HuH-7.5 (cell line): ENCODE measurements at regions not wholly inside any gene's neighbourhood (a gene's known extent, or its start where the extent isn't known, plus 50 kb on each side); places are given as distances from the start of the nearest gene placed in this dataset.
A peak's percentile ranks its signal among the peaks of the same experiment; 100 is the strongest.
"Not testable (repeated sequence)": the region's sequence is repeated elsewhere in the genome, so short reads cannot be mapped to it uniquely, and the experiment has no call there.

Experiments
- DNase-seq: peaks from one replicate; pipeline ENCODE4 v3.0.0; 2011; ENCODE audit warnings: low spot score

- DNase-seq, result no peak
Observed at GRCh38 chr12:102728506-102729242, 188.4 kb downstream of the PAH start.

DNA sequence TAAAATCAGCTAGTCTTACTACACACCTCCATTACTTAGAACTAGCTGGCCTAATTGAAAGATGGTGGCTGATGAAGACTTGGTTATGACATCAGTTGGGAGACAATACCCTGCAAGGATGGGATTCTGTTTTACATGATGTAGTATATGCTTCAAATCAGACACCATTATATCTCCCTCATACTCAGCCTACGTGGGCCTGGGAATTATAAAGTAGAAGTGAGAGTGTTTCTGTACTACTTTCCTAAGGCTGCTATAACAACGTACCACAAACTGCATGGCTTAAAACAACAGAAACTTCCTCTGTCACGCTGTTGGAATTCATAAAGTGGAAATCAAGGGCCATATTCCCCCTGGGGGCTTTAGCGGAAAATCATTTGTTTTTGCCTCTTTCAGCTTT, 190.4 kb downstream of the PAH start:
- no peak for DNase-seq

GRCh38 chr12:102722147-102722546, 194.9 kb downstream of the PAH start:
- no peak for DNase-seq

DNA sequence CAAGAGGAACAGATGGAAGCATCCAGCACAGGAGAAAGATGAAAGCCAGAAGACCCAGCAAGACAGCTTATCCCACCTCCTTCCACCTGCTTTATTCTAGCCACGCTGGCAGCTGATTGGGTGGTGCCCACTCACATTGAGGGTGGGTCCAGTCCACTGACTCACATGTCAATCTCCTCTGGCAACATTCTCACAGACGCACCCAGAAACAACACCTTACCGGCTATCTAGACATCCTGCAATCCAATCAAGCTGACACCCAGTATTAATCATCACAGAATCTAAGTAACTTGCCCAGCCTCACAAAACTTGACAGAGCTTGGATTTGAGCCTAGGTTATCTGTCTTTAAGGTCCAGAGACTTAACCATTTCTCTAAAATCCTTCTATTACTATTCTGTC, 208.9 kb downstream of the PAH start:
- DNase-seq, result no peak

DNA sequence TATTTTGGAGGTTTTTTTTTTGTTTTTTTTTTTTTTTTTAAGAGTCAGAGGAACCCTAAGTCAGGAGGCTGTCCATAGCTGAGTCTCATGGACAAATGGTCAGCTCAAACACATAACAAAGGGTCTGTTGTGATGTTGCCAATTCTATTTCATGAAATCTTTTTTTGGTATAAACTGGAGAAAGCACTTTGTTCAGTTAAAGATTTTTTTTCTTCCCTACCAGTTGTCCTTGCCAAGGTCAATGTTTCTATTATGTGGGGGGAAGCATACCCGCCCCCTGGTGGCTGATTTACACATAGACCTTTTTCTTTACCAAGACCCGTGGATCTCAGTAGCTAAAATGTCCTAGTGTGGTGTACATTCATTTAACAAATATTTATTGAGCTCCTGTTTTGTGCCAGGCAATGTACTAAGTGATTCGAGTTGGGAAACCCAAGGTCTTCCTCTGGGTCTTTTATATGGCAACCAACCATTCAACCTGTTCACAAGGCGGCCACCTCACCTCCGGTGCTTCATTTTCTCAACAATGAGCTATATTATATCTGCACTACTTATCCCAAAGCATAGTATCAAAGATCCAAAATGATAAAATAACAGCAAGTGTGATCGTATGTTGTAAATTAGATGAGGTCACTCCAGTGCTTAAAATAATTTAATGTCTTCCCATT, 214.5 kb downstream of the PAH start:
- DNase-seq, result peak; percentile 70

- no peak for DNase-seq
Observed at GRCh38 chr12:102696045-102696444, 215.7 kb upstream of the IGF1 start.

GRCh38 chr12:102694903-102695302, 214.5 kb upstream of the IGF1 start:
- DNase-seq, result no peak

DNA sequence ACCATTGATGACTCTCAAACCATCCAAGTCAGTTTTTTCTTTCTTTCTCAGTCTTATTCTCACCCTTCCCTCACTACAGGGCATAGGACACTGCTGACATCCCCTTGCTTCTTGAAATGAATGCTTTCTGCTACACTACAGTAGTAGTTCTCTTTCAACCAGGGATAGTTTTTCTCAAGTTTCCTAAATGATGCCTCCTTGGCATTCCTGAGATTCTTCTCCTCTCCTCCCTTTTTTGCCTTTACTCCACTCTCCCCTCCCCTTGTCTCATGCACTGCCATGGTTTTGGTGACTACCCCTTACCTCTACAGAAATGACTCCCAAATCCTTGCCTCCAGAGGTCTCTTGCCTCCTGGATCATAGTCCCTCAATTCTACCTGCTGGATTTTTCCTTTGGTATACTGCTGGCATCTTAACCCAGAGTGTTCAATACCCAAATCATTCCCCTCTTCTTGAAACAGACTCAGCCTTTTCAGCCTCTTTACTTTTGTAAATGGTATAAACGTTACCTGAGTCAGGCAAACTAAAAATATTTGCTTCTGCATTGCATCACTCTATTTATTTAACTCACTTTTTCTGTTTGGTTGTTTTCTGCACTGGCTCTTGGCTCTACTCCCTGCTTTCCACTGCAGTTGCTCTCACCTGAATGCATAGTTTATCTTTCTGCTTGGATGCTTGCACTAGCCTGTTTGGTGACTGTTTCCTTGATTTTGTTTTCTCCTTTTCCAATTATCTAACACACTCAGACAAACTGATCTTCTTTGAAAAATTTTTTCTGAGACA, 211.6 kb upstream of the IGF1 start:
- DNase-seq, result no peak

DNA sequence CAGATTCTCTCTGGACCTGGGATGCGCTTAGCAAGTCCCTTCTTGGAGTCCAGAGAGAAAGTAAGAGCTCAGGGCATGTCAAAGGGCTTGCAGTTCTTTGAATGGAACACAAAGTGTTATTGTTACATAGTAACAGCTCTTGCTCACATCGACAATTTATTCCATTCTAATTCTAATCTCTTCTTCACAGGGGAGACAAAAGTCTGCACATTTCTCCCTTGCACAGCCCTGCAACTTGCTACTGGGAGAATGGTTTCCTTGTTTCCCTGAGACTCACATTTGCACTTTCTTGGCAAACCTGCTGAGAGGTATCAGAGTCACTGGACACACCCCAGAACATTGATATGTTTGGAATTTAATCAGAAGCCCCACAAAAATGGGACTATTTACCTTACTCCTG, 209.9 kb upstream of the IGF1 start:
- DNase-seq, result no peak

GRCh38 chr12:102689701-102690100, 209.3 kb upstream of the IGF1 start:
- no peak for DNase-seq

DNA sequence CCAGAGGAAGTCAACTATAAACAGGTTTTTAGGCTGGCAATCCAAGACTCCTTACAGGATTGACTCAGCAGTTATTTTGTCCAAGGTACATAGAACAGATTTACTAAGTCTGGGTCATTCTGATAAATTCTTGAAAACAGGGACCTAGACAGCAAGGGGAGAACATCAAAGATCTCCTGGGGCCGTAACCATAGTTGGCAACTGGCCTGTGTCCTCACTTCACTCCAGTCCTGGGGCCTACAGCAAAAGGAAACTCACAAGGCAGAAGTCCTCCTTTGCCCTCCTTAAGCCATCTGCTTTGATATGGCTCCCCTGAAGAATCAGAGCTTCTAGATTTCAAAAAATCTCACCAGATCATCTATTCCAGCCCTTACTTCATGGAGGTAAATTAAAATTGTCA, 207.2 kb upstream of the IGF1 start:
- no peak for DNase-seq

DNA sequence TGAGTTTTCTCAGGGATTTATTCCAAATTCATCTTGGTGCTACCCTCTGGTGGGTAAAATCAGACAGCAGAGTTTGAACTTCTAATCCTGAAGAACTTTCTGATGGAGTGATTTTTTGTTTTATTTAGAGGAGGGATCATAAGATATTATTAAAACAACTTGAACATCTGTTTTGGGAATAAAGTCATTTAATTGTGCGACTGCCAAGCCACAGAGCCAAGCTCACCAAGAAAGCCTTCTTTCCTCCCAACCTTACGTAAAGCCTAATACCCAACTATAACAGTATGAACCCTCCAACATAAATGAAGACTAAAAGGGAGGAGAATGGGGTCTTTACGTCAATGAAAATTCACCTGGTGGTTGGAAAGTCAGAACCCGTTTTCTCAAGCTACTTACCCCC, 205.5 kb upstream of the IGF1 start:
- no peak for DNase-seq

DNA sequence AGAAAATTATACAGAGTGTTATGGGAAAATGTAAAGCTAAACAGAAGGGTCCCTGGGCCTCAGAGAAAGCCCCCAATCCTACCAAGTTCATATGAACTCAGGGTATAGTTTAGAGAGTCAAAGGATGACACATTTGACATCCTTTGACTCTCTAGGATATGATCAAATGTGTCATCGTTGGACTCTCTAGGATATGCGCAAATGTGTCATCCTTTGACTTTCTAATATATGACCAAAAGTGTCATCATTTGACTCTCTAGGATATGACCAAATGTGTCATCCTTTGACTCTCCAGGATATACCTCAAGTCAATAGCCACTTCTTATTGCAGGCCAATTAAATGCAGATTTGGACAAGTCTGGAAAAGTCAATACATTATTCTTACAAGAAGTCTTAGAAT, 204.8 kb upstream of the IGF1 start:
- no peak for DNase-seq

DNA sequence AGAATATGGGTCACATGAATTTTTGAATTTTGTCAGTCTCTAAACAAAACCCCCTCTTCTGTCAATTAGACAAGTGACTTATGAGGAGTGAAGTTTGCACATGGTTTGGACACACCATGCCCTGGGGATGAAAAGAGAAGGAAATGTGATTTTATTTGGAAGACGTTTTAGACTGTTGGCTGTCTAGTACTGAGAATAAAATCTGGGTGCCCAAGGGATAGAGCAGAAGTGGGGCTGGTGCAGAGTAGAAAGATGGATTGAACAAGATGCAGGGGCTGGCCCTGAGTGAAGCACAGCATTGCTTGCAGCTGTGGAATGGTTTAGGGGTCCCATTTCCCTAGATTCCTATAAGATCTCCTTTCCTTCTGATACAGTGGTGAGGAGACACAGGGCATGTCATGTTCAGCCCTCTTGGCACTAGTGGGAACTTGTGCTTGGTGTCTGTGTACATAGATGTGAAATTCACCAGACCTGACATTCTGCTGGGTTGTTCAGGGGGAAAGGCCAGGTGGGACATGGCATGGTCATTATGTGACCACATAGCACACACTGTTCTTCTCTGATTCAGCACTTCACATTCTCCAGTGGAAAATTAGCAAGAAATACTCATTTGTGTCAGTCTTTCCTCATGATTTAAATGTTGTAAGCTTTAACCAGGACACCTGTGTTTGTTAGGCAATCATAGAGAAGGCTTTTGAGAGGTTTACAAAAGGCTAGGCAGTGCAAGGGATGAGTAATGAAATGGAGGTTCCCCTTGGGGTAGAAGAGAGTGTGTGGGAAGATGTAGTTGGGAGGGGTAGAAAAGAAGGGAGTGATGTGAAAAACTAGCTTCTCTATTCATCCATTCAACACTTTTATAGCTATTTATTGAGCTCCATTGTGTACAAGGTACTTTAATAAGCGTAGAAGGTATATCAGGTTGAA, 202.3 kb upstream of the IGF1 start:
- no peak for DNase-seq

GRCh38 chr12:102681747-102682146, 201.4 kb upstream of the IGF1 start:
- no peak for DNase-seq

DNA sequence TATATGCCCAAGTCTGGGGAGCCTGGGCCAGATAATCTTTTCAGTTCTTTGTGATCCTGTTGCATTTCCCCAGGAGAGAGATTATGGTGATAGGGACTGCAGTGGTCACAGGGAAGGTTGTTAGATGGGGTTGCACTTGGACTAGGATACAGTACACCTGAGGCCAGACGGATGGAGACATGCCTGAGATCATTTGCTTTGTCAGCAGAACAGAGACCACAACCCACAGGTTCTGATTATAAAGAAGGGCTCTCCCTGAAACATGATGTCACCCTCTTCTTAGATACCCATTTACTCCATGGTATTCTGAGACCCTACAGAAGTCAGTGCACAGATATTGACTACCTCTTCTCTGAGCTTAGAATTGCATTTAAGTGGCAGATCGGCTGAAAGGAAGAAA, 200.9 kb upstream of the IGF1 start:
- DNase-seq, result no peak

GRCh38 chr12:102680304-102680703, 199.9 kb upstream of the IGF1 start:
- no peak for DNase-seq

GRCh38 chr12:102676812-102677211, 196.4 kb upstream of the IGF1 start:
- DNase-seq, result no peak

DNA sequence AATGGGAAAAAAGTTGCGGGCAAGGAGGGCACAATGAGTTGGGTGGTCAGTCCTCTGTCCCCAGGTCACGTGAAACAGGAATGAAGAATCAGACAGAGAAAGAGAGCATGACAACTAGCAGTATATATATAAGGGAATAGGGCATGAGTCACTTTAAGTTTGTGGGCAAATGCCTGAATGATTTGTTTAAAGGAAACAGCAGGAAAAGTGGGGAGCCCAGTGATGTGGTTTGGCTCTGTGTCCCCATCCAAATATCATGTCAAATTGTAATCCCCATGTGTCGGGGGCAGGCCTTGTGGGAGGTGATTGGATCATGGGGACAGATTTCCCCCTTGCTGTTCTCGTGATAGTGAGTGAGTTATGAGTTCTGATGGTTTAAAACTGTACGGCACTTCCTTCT, 195.3 kb upstream of the IGF1 start:
- no peak for DNase-seq

DNA sequence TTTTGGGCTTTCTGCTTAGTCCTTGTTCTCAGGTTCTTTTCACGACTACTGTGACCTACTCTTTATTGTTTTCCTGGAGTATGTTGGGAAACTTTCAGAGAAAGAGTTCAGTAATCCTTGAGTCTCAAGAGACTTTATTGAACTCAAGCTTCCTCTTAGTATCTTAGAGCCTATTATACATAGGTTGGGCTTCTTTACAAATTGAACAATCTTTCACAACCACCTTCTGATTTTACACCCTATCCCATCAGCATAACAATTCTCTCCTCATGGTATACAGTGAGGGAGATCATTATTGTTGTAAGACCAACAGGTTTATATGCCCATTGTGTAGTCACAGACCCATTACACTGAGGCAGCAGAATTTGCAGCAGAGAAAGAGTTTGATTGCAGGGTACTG, 193.2 kb upstream of the IGF1 start:
- DNase-seq, result no peak

DNA sequence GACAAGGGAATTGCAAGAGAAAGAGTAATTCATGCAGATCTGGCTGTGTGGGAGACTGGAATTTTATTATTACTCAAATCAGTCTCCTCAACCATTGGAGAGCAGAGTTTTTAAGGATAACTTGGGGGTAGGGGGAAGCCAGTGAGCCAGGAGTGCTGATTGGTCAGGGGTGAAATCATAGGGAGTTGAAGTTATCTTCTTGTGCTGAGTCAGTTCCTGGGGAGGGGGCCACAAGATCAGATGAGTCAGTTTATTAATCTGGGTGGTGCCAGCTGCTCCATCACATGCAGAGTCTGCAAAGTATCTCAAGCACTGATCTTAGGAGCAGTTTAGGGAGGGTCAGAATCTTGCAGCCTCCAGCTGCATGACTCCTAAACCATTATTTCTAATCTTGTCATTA, 191.8 kb upstream of the IGF1 start:
- not testable (repeated sequence) for DNase-seq

GRCh38 chr12:102669056-102669455, 188.7 kb upstream of the IGF1 start:
- DNase-seq, result no peak
